GM18870 (cell line): ENCODE measurements at regions not wholly inside any gene's neighbourhood (a gene's known extent, or its start where the extent isn't known, plus 50 kb on each side); places are given as distances from the start of the nearest gene placed in this dataset.
A peak's percentile ranks its signal among the peaks of the same experiment; 100 is the strongest.

ENCODE experiments used
- ATAC-seq: cut with Tn5 transposase; IDR thresholded peaks from one replicate; pipeline ENCODE4 v1.9.1; 2021; ENCODE audit warnings: moderate library complexity; ENCODE audit not compliant: unreplicated experiment

DNA sequence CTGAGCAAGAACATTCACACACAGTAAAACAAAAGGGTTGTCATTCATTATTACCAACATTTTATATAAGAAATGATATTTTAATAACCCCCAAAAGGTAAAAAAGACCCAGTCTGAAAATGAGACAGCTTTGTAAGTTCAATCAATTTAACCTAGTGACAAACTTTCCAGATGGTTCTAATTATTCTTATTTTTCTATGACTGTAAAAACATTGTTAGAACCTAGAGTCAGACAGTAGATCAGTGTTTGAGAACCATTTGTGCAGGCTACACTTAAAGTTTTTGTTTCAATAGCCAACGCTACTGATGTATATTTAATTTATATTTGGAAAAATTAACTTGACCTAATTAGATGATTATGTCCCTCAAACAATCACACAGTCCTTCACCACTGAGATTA is 708.4 kb upstream of the CBLB start:
- ATAC-seq = no peak

DNA sequence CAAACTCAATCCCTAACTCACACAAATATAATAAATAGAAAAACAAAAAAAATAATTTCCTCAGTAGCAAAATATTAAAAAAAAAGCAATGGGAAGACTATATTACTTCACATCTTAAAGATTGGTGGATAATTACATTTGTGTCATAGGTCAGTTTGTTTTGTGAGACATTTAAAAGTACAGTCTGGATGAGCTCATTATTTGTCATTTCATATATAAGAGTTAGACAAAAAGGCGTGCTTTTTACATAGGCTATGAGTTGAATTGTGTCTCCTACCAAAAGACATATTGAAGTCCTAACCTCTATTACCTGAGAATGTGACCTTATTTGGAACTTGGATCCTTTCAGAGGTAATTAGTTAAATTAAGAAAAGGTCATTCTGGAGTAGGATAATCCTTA is 710.1 kb upstream of the CBLB start:
- no peak for ATAC-seq

DNA sequence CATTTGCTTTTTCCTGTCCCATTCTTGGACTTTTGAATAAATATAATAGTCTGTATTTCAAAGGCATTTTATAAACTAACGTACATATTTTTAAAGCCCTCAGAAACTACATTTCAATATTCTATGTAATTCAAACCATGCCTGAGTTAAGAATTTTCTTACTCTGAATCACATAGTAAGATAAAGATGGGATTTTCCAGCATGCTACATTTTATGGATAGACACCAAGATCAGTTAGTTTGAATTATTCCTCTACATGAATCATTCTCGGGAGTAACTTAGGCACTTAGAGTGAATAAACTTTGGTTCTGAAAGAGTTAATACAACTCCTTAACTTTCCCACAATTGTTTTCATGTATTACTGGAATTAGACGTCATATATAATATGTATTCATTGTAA is 713.3 kb upstream of the CBLB start:
- ATAC-seq = no peak

DNA sequence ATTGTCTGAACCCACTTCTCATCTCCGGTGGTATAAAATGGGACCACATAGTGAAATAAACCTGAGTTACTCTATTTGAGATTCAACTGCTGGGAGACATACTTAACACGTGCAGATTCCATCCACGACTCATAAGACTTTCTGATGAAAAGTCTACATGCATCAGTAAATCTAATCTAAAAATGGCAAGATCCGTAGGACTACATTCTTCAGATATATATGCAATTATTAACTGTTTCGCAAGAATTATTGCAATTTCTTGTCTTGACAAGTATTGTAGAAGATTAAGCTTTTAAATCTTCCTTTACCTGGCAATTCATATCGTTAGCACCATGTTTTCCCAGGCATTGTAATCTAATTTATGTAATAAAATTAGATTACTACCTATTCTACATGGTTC is 718.7 kb upstream of the CBLB start:
- no peak for ATAC-seq

DNA sequence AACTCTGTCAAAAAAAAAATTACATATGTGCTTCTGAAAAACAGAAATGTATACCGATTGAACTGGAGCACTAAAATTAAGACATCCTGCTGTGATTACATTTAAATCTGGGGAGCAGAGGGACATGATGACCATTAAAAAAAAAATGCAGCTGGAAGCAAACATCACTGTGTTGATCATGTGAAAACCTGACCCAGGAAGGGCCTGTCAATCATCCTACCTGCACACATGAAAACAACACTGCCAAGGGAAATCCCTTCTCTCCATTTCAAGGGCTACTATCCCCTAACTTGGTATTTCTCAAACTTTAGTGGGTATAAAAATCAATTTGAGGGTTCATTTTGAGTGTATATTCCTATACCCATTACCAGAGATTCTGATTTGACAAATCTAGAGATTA is 719.9 kb upstream of the CBLB start:
- no peak for ATAC-seq

DNA sequence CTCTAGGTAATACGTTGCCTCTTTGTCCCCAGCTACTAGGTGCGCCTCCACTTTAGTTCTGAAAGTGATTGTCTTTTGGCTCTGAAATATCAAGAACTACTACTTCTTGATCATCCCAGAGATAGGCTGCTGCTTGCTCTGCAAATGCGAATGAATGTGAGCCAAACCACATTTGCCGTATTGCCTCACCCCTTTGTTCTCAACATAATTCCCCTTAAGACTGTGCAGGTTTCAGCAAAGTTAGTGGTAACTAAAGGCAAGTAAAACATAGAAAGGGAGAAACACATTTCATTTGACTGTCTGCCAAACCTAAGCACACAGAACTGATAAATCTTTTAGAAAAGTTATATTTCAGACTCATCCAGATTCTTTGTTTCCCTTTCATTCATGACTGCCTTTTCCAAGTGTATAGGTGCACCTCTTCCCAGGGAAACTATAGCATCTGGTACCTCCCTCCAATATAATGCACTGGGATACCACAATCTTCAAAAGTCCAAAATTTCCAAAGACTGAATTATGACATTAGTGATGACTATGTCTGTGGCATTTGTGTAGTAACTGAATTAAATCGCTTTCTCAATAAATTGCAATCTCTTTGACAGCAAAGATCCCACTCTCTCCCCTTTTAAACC is 720.6 kb upstream of the CBLB start:
- no peak for ATAC-seq

DNA sequence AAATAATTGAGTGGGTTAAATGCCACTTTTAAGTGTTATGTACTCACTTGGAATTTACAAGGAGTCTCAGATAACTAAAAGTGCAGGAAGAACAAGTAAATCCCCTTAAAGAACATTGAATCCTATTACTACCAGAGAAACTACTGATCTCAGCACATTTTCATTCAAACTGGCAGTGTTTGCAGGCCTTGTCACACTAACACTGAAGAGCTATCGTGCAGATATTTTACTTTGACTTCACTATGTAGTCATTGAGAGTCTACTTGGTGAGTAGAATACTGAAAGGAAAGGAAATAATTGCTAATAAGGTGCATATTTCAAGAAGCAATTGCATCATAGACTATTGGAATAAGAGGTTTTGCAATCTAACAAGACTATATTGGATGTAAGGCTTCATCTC is 721.4 kb upstream of the CBLB start:
- no peak for ATAC-seq

DNA sequence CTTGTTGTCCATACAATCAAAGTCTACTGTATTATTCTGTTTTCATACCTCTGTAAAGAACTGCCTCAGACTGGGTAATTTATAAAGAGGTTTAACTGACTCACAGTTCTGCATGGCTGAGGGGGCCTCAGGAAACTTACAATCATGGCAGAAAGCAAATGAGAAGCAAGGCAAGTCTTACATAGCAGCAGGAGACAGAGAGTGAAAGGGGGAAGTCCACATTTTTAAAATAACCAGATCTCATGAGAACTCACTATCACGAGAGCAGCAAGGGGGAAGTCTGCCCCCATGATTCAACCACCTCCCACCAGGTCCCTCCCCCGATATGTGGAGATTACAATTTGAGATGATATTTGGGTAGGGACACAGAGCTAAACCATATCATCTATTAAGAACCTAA is 724.6 kb upstream of the CBLB start:
- ATAC-seq = no peak

DNA sequence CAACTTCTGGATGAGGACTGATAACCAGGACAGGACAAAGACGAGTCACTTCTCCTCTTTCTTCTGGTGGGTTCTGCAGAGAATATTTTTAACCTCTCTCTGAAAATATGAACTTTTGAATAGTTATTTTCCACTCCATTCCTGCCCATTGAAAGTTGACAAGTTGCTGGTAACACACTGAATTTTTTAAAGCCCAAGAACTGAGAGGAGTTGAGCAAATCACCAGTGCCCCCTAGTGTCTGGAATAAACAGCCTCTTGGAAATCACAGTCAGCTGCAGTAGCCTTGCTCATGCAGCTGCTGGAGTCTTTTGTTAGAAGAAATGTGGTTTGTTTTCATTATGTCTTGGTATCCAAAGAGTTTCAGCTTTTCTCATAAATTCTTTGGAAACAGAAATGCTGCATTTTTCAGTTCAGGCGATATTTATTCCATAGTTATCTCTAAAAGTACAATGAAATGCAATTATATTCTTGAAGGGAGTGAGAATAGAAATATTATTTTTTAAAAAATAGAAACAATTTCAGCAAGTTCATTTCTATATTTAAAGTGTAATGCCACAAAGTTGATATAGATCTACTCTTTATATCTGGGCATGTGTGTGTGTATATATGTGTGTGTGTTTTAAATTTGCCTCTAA is 741.0 kb upstream of the CBLB start:
- ATAC-seq = peak; percentile 93

DNA sequence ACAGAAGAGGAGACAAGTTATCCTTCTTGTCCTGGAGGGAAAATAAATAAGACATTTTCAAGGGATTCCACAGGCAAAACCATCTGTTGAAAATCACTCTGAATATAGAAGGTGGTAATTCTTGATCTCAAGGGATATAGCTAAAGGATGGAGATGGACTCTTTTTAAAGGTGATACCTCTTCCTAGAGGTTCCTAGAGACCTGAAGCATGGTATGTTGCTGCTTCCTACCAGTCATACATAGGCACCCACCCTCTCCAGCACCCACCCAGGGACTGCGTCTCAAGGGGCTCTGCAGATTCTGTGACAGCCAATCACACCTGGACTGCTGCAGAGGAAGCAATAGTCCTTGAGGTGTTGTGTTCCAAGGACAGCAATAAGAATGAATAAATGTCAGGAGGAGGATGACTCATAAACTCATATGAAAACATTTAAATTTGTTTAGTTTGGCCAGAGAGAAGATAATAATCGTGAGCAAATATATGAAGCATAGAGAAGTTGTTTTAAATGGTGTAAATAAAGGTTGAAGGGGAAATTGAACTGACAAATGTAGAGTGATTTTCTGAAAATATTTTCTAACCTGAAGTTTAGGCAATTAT is 741.6 kb upstream of the CBLB start:
- no peak for ATAC-seq

DNA sequence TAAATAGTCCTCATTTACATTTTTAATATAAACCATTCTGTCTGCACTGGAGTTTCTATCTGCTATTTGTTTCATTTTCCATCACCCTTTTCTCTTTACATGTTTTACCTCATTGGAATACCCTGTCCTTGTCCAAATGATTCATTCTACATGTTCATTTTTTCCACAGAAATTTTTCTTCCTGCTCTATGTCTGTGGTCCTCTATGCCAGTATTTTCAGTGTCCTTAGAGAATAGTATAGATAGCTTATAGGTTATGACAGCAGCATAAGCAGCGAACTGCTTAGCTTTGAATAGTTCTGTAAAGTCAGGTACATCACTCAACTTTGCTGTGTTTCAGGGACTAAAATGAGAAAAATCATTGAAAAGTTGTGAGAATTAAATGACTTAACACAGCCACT is 742.3 kb upstream of the CBLB start:
- no peak for ATAC-seq

DNA sequence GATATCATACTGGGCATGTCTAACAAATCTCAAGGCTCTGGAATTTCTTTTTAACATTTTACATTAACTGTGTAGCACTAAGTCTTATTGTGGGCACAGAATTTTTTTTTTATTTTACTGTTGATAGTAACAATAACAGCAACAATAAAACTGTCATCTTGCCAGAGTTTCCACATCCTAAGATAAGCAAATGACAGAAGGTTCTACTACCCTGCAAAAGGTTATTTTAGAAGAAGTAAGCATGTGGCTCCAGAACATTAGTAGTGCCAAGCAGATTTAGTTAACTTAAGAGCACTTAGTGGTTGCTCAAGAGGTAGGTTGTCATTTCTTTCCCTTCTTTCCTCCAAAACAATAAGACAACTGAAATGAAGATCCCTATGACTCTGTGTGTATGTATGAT is 743.0 kb upstream of the CBLB start:
- no peak for ATAC-seq

DNA sequence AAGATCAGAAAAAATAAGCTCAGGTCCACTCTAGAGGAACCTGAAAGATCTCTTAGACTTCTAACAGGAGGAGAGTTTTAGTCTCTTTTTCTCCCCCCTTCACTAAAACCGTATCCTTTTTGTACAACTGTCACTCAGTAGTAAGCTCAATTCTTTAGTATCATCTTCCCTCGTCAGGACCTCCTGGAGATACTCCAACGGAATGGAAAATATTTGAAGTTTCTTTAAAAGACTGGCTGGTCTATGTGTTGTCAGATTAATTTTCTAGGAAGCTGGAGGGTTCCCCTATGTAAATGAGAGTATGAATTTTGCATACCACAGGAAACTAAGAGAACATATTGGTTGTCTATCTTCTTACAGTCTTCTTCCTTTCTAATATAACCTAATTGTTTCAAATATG is 747.7 kb upstream of the CBLB start:
- no peak for ATAC-seq

DNA sequence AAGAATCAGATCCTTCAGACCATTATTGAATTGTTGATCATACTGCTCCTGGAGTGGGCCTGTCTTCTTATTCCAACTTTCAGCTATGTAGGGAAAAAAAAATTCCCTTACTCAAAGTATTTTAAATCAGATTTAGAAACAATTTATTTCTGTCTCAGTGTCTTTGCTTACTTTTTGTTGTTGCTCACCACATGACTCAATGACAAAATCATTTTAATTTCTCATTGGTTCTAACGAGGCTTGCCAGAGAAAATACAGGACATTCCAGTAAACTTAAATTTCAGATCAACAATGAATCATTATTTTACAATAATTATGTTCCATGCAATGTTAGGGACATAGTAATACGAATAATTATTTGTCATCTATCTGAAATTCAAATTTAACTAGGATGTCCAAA is 748.5 kb upstream of the CBLB start:
- no peak for ATAC-seq

DNA sequence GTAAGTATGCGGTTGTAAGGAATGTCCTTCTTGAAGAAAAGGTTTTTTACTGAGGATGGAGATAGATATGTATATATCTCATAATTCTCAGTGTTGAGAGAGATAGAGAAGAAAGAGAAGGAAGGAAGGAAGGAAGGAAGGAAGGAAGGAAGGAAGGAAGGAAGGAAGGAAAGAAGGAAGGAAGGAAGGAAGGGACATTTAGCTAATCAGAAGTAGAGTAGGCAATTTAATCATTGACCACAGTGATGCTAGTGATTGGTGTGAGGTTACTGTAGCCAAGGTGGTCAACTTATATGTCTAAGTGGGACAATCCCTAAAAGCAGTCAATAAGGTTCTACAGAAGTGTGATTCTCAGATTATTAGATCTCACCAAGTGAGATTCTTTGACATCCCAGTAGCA is 751.8 kb upstream of the CBLB start:
- ATAC-seq = no peak

DNA sequence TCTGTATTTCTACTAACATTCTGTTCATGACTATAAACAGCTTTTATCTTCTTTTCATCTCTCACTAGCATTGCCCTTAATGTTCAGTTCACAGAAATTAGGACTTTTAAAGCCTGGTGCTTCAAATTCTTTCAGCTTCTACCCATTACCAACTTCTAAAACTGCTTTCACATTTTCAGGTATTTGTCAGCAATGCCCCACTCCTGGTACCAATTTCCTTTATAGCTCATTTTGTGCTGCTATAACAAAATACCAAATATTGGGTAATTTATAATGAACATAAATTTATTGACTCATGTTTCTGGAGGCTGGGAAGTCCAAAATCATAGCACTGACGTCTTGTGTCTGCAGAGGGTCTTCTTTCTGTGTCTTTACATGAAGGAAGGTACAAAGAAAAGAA is 753.1 kb upstream of the CCDC54 start:
- ATAC-seq = no peak

DNA sequence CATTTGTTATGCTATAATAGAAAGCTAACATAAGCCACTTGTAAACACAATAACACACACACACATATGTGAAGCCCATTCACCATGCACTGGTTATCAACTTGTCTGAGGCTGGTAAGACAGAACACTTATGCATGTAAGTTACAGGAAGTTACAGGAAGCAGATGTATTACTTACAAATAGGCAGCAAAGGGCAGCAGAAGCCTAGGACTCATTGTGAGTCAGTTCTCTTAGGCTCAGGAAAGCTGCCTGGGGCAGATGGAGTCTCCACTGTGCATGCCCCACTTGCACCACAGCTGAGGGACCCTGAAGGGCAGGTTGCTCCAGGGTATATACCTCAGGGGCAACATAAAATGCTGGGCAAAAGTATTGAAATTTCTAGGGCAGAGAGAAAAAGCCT is 748.8 kb upstream of the CCDC54 start:
- no peak for ATAC-seq

DNA sequence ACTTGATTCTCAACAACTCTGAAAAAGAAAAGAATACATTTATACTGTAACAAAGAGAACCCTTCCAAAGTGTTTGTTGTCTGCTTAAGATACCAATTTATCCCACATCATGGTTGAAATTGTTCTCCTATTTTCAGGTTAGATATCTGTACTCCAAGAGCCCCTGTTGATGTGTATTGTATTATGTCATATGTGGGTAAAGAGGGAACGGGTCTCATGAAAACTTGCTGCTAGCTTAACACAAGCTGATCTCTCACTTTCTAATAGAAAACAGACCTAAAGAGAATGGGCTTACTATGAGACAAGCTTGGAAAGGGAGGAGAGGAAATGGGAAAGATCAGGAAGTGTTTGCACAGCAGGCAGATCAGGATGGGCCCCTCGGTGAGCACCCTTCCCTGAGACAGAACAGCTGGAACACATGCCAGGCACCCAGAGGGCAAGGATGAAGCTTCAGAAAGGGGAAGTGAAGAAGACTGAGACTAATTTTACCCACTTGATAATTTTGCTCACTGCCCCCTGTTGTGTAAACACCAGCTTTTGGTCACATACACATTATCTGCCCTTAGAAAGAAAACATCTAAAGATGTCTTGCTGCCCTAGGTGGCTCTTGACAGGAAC is 747.9 kb upstream of the CCDC54 start:
- peak; percentile 93 for ATAC-seq

DNA sequence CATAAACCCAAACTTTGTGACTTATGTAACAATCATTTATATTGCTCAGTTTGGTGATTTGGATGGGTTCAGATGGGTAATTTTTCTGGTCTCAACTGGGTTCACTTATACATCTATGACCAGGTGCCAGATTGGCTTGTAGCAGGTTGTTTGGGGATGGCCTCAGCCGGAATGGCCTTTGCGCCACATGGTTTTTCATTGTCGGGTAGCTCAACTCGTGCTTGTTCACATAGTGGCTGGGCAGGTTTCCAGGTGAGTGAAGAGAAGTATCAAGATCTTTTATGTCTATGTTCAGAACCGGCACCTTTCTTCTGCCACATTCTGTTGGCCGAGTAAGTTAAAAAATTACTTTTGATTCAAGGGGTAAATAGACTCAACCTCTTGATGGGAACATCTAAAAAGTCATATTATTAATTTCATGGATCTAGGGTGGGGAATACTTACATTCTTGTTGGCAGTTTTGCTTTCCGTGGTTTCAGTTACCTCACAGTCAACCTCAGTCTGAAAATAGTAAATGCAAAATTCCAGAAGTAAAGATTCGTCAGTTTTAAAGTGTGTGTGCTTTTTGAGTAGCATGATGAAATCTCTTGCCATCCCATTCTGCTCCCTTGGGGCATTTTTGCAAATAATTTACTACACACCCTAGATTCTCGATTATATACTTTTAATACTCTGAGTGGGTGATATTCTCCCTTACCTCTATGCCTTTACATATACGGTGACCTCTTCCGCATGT is 745.7 kb upstream of the CCDC54 start:
- no peak for ATAC-seq

DNA sequence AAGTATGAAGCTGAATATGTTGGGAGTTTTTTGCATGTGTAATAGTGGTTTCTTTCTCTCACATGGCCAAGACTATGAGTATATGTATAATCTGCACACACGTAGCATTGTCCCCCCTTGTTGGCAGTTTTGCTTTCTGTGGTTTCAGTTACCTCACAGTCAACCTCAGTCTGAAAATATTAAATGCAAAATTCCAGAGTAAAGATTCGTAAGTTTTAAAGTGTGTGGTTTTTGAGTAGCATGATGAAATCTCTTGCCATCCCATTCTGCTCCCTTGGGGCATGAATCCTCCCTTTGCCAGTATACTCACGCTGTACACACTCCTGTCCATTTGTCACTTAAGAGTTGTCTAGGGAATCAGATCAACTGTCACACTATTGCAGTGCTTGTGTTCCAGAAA is 742.0 kb upstream of the CCDC54 start:
- ATAC-seq = peak; percentile 85

DNA sequence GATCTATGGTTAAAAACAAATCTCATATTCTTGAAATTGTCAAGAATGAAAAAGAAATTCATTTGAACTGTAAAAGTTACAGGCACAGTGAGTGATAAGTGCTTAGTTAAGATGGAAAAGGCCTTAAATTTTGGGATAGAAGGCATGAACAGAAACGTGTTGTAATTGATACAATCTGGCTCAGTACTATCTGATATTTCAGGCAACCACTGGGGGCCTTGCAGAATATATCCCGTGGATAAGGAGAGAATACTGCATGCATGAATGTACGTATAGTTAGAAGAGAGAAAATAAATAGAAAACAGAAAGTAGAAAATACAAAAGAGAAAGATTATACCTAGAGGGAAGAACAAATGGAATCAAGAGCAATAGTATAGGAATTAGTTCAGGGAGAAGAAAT is 741.4 kb upstream of the CCDC54 start:
- no peak for ATAC-seq

DNA sequence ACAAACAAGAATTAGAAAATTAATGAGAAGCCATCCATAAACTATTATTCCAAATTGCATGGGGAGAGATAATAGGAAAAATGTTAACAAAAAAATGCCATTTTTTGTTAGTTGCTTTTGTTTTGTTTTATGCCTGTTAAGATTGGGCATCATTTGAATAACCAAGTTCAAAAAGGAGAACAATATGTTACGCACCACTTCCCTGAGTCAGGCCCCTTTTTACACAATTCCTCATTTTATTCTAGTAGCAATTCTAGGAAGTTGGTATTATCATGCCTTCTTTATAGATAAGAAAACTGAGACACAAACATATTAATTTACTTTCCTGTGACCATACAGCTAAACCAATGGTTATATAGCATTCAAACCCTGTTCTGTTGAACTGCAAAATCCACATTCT is 736.9 kb upstream of the CCDC54 start:
- ATAC-seq = no peak
